Left renal cortex interstitium (tissue), 4 donors: ENCODE measurements at regions not wholly inside any gene's neighbourhood (a gene's known extent, or its start where the extent isn't known, plus 50 kb on each side); places are given as distances from the start of the nearest gene placed in this dataset.

ENCODE experiments used
- DNase-seq, 4 donors: peaks; one replicate each; pipeline ENCODE4 v3.0.0-alpha.2; 2013; ENCODE audit warnings: low read depth in 4 of 4, low spot score in 2 of 4, missing footprints in 1 of 4

DNA sequence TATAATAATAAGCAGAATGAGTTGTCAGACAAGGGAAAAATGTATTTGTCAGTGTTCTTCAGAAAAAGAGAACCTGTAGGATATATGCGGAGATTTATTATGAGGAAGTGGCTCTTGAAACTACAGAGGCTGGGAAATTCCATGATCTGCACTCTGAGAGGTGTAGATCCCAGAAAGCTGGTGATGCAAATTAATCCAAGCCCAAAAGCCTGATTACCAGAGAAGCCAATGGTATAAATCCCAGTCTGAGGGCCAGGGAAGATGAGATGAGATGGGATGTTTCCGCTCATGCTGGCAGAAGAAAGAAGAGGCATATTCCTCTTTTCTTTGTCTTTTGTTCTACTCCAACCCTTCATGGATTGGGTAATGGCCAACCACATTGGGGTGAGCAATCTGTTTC lies 732.8 kb upstream of the IGFBP3 start:
- DNase-seq: no peak

DNA sequence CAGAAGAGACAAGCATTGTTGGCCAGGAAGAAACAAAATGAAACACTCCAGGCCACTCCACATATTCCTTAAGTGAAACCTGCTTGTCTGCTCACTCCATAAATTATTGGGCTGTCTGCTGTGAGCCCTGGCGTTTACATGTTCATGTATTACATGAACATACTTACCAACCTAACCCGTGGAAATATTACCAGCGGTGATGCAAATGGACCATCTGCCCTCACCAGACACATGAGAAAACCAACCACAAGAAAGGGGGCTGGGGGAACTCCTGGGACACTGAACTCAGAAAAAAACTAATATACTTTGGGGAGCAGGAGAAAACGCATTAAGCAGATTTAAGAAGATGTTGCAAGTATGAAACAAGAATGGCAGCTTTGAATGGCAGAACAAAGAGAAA lies 731.2 kb upstream of the IGFBP3 start:
- DNase-seq: no peak

DNA sequence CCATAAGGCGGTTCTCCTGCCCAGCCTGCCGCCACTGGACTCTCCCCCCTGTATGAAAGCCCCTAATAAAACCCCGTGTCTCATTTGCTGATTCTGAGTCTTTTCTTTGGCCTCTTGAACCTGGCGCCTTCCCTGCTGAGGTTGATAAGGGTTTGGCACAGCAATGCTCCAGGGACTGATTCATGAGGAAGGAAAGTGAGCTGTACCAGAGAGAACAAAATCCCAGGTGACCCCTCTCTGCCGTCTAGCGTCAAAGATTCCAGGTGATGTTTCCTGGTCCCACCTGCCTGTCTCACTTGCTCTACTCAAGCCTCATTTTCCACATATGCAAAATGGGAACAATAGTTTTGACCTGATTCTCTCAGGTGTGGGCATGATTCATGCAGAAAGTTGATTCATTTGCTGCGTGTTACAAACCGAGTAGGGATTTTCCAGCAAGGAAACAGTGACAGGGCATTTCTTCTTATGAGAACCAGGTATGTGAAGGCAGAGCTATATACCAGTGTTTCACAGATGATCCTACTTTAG lies 730.6 kb upstream of the IGFBP3 start:
- DNase-seq: no peak

DNA sequence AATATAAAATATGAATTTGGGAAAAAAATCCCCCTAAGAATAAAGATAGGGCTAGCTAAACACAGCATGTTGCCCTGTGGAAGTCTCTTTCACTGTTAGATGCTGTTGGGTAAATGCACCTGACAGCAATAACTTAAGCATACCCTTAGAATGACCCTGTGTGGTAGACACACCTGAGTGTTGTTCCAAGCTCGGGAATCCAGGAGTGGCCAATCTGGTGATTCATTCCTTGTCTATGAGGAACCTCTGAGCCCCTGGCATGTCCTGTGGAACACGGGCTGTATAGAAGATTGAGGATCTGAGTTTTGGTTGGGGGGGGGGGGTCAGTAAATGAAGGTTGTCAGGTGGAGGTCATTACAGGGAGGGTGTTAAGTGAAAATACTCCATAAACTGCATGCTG lies 730.0 kb upstream of the IGFBP3 start:
- DNase-seq: no peak

DNA sequence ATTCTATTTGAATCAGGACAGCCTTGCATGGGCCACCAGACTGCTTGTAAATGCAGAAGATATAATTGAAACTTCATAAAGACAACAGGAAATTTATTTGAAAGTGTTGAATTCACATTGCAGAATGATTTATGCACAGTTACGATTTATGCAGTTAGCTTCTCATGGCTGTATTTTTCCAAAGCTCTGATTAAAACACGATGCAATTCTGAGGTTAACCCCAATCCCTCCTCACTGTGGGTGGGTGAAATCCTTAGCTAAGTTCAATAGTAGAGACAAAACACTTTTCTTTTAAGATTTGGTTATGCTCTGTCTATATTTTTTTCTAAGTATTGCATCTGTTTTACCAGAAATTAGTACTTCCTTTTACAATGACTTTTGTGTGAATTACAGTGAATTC lies 728.8 kb upstream of the IGFBP3 start:
- no peak for DNase-seq

DNA sequence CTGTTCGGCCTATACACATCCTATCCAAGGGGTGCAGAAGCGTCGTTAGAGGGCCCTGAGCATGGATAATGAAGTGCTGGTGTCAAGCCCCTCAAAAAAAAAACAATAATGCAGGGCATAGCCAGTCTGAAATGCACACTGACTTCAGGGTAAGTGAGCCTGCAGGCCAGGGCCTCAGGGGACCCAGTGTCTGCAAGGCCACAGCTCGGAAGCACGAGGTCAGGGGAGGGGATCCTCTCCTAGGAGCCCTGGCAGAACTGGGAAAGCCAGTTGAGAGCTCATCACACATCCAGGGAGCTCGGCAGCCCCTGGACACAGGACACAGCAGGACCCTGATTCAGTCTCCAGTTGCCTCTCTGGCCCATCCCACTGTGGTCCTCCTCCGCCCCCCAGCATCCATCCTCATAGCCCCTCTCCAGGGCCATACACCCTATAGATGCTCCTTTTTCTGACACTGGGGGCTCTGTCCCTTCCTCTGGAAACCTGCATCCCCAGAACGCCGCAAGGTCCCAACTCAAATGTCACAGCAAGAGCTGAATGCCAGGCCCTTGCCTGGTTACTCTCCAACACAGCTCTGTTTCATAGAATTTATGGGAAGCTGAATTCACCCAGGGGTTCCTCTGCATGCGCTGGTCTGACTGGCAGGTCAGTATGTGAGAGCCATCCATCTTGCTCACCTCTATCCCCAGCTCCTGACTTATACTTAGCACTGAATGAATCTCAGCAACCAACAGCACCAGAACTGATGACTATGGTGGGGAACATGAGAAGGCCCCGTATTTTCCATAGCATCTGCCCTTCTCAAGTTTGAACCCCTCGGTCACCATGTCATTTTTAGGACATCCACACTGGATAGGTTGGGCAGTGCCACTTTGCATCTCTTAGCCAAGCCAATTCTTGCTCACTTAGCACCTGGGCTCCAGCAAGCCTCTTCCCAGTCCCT lies 717.0 kb upstream of the IGFBP3 start:
- no peak for DNase-seq

DNA sequence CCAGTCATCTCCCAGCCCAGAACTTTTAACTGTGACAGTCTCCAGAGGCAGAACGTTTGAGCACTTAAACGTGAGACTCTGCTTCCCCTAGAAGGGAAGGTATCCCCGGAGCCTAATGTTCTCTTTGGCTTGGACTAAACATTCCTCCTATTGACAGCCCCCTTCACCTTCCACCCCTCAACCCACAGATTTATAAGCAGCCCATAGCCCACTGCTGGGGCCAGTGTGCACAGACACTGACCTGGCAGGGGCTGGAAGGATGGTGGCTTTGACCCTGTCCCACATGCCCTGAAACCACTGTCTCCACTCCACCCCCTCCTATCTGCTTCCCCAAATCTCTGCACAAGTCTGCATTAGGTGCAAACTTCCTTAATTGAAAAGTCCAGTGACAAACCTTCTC lies 715.0 kb upstream of the IGFBP3 start:
- DNase-seq: no peak

DNA sequence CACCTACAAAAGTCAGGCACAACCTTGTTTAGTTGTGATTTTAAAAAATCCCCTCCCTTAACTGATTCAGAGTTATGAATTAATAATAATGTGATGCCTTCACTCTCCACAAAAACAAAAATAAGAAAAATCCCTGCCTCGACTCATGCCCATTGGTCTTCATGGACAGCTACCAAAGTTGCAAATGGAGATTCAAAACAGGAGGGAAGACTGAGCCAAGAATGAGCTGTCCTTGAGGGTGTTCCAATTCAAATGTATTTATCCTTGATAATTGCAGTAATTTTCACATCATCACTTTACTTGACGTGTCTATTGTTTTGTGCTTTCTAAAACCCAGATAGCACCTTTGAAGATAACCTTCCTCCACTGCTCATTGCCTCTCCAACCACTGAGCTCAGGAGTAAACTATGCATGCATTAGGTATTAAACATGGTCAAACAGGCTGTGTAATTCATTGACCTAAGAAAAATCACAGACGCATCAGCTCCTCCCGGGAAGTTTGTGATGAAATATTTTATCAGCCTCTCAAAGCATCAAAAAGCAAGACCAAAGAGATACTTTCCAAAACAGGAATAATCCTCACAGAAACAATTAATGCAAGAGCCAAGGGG lies 712.7 kb upstream of the IGFBP3 start:
- no peak for DNase-seq

DNA sequence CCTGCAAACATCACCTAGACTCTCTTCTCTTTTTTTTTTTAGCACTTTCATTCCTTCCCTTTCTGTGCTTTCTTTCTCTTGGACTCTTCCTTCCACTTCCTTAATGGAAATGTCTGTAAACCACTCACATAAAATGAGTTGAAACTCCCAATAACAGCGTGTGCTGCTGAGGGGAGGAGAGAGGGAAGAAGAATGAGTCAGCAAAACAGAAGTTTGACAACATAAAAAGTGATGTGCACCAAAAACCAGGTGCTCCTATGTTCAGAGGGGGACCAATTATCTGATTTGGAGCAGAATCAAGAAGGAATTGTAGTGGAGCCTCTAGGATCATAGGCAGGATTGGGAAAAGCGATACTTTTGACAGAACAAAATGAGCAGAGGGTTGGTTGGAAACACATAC lies 712.1 kb upstream of the IGFBP3 start:
- no peak for DNase-seq

DNA sequence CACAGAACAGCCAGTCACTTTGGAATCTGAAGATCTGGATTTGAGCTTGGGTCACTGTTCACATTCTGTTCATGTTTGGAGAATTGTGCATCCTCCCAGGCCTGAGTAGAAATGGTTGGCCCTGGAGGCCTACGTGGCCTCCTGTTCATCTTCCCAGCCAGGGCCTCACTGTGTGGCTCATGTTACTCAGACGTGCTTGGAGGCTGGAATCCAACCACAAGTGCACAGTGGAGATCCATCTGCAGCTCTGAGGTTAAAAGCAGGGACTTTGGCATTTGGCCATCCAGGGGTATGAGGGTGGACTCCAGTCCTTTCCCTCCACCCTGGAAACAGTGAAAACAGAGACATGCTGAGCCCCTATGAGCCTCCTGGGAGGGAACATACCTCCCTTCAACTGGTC lies 709.0 kb upstream of the IGFBP3 start:
- DNase-seq: no peak

DNA sequence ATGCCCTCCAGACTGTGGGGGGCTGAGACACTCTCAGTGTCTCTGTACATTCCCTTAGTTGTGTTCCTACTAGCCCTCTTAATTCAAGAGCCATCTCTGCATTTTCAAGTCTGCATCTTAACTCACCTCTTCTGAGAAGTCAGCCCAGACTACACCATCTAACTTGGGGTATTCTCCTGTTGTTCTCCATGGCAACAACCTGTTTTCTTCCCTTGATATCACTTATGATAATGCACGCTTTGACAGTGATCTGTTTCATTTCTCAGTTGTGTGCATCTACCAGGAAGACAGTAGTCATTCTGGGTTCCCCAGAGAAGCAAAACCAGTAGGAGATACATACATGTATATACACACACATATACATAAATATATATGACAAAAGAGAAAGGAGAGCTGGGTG lies 707.3 kb upstream of the IGFBP3 start:
- DNase-seq: no peak

DNA sequence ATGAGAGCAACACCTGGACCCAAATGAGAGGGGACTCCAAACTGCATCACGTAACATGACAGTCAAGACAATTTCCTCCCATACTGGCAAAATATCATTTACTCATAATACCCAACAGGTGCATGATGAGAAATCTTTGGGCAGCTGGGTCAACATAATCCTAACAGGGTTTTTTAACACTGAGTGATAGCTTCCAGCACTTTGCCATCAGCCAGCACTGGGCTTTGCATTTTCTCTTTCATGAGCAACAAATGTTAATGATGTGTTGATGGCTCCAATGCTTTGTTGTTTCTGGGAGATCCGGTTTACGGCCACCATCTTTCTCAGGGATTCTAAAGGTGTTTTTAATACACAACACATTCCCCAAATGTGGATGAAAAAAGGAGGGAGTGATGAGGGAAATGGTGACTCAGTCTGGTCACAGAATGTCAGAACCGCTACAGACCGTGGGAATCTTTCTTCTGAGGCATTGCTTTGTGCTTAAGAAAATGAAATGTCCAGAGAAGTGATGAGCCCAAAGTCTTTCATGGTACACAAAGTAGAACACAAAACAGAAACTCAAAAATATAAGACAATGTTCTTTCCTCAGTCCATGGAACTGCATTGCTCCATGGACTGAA lies 705.7 kb upstream of the IGFBP3 start:
- DNase-seq: no peak

DNA sequence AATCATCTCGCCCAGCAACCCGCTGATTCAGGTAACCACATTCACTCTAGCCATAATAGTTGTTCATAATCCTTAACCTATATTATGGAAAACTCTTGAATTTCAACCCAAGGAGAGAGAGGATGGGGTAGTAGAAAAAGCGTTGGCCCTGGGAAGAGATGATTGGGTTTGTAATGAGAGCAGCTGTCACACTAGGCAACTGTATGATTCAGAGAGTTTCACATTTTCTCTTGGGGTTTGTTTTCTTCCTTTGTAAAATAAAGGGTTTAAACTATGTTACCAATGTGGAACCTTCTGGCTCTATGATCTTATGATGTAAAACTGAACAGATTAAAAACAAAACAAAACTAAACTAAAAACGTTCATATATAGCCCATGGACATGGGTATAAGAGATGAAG lies 705.2 kb upstream of the IGFBP3 start:
- no peak for DNase-seq

DNA sequence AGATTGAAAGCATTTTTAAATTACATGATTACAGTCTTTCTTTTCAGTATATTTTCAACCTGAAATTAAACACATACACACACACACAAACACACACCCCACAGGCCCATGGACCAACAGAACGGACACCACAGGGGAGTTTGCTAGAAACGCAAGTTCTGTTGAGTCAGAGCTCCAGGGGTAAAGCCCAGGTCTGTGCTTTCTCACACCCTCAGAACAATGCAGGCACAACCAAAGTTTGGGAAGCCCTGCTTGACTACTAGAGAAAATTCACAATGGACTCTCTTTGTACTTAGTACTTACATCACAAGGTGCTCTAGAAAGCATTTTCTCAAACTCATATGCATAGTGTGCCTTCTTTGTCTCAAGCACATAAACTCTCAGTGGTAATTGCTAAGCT lies 704.0 kb upstream of the IGFBP3 start:
- DNase-seq: no peak

DNA sequence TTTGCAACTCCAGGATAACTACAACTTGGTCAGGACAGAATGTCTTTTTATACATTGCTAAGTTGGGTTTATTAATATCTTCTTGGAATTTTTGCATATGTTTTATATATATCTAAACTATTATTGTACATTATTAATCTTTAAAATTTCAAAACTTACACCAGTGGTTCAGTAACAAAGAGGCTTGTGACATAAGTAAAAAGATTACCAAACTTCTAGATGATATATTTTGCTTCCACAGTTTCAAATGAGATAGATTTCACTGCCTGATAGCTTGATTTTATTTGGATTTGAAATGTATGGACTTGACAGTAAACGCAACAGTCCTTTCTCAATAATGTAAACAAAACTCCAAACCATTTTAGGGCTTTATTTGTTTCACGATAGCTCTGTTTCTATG lies 701.2 kb upstream of the IGFBP3 start:
- DNase-seq: no peak

DNA sequence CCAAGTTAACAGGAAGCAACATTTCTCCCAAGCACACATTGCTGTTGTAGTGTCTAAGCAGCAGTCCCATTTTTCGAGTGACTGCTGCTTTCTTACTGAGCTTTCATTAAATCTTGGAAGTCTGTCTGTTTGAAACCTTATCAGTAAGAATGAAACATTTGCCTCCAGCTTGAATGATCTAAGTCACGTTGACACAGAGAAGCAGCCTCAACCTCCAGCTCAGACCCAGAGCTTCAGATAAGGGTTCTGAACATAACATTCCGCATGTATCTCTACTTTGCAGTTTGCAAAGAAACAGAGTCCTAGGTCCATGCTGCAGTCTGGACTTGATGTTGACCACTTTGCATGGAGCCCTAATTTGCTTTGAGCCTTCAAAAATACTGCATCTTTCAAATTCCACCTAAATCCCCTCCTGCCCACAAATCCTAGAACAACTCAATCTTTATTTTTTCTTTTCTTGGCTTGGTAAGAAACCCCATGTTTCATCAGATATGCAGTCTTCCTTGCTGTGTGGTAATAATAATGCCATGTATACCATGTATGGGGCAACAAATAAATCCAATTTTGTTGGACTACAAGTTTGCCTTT lies 698.7 kb upstream of the IGFBP3 start:
- no peak for DNase-seq

DNA sequence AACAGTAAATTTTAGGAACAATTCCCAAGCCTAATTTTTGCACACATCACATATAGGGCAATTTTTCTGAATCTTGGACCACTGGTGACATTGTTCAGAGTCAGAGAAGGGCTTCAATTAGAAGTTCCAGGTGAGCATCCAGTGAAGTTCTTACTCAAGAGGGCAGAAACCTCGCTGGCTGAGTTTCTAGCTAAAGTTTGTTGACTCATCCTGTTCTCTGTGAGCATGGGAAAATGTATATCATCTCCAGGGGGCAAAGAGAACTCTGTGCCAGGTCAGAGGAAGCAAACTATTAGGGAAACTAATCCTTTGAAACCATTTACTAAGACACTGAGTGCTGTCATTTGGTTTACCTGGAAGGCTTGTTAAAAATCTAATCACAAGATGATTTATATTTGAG lies 695.6 kb upstream of the IGFBP3 start:
- DNase-seq: no peak

DNA sequence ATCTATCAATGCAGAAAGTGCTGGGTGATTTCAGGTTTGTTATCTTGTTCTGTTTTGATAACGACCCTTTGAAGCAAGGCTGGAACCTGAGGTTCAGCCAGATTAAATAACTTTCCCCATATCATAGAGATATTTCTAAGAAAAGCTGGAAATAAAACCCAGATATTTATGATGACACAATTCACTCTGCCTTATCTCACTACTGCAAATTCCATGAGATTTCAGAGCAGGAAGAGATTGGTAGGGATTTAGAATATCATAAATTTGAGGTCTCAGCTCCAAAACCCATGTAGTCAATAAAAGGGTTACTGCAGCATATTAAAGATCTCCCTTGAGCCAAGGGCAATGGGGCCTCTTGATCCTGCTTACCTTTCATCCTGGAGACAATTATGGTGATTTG lies 692.5 kb upstream of the IGFBP3 start:
- DNase-seq: no peak

DNA sequence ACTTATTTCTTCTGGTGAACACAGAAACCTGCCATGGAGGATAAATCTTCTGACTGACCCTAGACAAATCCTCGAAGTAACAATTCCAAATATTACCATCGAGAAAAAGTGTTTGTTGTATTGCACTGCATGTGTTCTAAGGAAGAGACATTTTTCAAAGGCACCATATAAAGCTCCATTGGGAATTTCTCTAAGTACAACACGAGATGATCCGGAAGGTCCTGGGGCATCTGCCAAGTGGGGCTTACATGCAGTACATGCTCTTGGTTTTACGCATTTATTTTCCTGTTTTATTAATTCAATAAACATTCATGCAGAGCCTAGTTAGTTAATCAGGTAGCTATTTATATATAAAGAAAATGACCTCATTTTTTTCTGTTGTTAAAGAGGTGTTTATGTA lies 692.0 kb upstream of the IGFBP3 start:
- DNase-seq: no peak

DNA sequence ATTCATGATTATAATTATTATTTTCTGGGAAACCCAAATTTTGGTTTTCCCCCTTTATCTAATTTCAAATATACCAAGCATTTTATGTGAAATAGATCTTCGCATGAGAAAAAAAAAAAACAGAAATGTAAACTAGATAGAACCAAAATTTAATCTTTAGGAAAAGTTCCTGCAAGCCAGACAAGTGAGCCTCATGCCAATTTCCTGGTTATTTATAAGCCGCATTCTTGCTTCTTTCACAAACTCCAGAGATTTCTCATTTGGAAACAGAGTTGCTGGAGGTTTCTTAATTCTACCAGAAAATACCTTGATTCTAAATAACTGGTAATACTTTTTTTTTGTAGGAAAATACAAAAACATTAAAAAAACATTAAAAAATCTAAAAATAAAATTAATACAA lies 690.4 kb upstream of the IGFBP3 start:
- no peak for DNase-seq

DNA sequence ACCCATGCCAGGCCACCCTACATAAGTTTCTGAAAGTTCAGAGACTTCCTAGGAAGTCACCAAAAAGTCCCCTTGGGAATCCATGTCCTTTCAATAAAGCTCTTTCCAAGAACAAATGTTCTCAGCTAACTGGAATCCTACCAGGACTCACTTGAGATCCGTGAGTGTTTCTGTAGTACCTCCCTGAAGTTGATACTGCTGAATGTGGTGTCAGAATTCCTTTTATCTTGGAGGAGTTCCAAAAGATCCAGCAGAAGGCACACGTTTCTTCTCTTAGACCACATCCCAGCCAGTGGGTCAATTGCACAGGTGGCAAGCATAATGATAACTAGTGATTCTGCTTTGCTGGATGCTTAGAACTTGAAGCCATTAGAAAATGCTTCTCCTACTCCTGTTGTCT lies 689.7 kb upstream of the IGFBP3 start:
- DNase-seq: no peak
